ENCODE measurements at regions not wholly inside any gene's neighbourhood (a gene's known extent, or its start where the extent isn't known, plus 50 kb on each side); places are given as distances from the start of the nearest gene placed in this dataset.

DNA sequence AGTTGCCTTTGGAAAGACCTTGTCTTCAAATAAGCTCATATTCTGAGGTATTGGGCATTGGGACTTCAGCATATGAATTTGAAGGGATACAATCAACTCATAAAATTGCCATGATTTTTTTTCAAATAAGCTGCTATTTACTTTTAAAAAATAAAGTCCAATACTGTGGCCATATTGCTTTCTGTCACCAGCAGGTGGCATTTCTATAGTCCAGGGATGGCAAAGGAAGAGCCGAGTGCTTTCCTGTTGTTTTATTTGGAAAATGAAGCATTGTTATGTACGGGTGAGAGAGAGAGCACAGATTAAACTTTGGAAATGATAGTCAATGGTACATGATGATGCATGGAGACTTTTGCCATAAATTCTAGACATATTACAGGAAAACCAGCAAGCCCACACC, 104.1 kb upstream of the DPP6 start:
- TF ChIP-seq CREB1 (IDR thresholded peaks at IDR 0.05; ENCODE audit: low read depth): no peak
- TF ChIP-seq CEBPB (IDR thresholded peaks at IDR 0.05): no peak
- TF ChIP-seq, protein P1, sequence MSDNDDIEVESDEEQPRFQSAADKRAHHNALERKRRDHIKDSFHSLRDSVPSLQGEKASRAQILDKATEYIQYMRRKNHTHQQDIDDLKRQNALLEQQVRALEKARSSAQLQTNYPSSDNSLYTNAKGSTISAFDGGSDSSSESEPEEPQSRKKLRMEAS (IDR thresholded peaks at IDR 0.05): no peak

DNA sequence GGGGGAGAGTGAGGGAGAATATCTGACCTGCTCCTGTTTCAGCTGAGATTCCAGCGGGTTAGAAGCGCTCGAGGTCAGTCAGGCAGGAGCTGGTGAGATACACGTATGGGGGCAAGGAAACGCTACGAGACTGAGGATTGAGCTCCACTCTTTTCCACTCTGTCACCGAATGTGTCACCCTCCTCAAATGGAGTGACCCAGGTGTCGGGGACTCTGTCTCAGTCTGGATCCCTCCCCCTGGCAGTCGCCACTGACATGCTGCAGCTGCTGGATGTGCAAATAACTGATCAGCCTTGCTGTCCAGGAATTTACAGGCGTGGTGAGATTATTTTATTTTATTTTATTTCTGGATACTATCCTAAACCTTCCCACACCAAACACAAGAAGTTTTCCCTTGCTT, 100.9 kb upstream of the DPP6 start:
- TF ChIP-seq RAD21 (IDR thresholded peaks at IDR 0.05; ENCODE audit: low read depth) (no peak), TEAD4 (IDR thresholded peaks at IDR 0.05) (no peak), CREB1 (IDR thresholded peaks at IDR 0.05; ENCODE audit: low read depth) (no peak), EP300 (IDR thresholded peaks at IDR 0.05; ENCODE audit: borderline replicate concordance) (no peak), EGR1 (IDR thresholded peaks at IDR 0.05) (no peak), TCF12 (IDR thresholded peaks at IDR 0.05; ENCODE audit: low read depth) (no peak), FOXM1 (IDR thresholded peaks at IDR 0.05; ENCODE audit: borderline replicate concordance, low read depth) (no peak), YY1 (IDR thresholded peaks at IDR 0.05; ENCODE audit: low read depth) (no peak), ZBTB7A (IDR thresholded peaks at IDR 0.05; ENCODE audit: low read depth) (no peak), NFIC (IDR thresholded peaks at IDR 0.05) (no peak), TAF1 (IDR thresholded peaks at IDR 0.05; ENCODE audit: low read depth) (no peak), CEBPB (IDR thresholded peaks at IDR 0.05) (no peak)
- TF ChIP-seq, protein P1 (IDR thresholded peaks at IDR 0.05): no peak
- TF ChIP-seq, protein P2, sequence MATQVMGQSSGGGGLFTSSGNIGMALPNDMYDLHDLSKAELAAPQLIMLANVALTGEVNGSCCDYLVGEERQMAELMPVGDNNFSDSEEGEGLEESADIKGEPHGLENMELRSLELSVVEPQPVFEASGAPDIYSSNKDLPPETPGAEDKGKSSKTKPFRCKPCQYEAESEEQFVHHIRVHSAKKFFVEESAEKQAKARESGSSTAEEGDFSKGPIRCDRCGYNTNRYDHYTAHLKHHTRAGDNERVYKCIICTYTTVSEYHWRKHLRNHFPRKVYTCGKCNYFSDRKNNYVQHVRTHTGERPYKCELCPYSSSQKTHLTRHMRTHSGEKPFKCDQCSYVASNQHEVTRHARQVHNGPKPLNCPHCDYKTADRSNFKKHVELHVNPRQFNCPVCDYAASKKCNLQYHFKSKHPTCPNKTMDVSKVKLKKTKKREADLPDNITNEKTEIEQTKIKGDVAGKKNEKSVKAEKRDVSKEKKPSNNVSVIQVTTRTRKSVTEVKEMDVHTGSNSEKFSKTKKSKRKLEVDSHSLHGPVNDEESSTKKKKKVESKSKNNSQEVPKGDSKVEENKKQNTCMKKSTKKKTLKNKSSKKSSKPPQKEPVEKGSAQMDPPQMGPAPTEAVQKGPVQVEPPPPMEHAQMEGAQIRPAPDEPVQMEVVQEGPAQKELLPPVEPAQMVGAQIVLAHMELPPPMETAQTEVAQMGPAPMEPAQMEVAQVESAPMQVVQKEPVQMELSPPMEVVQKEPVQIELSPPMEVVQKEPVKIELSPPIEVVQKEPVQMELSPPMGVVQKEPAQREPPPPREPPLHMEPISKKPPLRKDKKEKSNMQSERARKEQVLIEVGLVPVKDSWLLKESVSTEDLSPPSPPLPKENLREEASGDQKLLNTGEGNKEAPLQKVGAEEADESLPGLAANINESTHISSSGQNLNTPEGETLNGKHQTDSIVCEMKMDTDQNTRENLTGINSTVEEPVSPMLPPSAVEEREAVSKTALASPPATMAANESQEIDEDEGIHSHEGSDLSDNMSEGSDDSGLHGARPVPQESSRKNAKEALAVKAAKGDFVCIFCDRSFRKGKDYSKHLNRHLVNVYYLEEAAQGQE (IDR thresholded peaks at IDR 0.05; ENCODE audit: low read depth): no peak

DNA sequence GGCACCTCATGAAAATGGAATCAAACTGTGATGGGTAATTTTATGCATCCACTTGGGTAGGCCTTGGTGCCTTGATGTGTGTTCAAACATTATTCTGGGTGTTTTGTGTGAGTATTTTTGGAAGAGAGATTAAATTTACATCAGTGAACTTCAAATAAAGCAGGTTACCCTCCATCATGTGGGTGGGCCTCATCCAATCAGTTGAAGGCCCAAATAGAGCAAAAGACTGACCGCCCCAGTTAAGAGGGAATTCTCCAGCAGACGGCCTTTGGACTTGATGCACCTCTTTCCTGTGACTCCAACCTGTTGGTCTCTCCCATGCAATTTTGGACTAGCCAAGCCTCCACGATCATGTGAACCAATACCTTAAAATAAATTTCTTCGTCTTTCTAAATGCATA, 97.7 kb upstream of the DPP6 start:
- TF ChIP-seq, protein P1 (IDR thresholded peaks at IDR 0.05): no peak
- TF ChIP-seq, protein P3, sequence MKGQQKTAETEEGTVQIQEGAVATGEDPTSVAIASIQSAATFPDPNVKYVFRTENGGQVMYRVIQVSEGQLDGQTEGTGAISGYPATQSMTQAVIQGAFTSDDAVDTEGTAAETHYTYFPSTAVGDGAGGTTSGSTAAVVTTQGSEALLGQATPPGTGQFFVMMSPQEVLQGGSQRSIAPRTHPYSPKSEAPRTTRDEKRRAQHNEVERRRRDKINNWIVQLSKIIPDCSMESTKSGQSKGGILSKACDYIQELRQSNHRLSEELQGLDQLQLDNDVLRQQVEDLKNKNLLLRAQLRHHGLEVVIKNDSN (IDR thresholded peaks at IDR 0.05): no peak
- no peak for TF ChIP-seq ZBTB7A (IDR thresholded peaks at IDR 0.05; ENCODE audit: low read depth)
